ENCODE measurements at regions not wholly inside any gene's neighbourhood (a gene's known extent, or its start where the extent isn't known, plus 50 kb on each side); places are given as distances from the start of the nearest gene placed in this dataset.

DNA sequence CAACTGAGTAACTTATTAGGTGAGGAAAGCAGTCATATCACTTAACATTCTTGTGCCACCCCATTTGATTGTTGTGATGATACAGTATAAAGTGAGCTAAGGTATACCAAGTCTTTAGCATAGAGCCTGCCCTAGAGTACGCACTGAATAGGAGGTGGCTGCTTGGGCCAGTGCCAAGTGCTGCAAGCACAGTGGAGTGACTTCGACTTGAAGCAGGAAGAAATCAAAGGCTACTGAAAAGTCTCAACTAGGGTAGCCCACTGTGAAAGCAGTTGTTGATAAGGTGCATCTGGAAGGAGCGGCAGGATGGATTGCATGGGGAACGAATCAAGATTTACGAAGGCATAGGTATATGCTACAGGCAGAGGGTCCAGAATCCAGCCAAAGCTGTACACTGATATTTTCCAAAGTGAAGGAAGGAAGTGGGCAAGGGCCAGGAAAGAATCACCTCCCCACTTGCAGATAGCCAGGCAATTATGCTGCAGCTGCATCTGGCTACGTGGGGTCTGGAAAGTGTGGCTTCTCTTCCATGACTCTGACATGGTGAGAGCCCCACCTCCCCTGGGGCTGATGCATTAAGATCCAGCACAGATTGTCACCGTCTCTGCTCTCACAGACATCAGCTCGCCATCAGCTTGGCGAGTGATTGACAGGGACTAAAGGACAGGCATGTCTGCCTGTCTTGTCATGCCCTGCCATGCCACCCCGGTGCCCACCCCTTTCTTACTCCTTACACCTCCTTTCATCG, 287.0 kb upstream of the PLXNA2 start:
- no peak for DNase-seq (ENCODE audit: low spot score in 2 of 2)
- TF ChIP-seq, protein P1, sequence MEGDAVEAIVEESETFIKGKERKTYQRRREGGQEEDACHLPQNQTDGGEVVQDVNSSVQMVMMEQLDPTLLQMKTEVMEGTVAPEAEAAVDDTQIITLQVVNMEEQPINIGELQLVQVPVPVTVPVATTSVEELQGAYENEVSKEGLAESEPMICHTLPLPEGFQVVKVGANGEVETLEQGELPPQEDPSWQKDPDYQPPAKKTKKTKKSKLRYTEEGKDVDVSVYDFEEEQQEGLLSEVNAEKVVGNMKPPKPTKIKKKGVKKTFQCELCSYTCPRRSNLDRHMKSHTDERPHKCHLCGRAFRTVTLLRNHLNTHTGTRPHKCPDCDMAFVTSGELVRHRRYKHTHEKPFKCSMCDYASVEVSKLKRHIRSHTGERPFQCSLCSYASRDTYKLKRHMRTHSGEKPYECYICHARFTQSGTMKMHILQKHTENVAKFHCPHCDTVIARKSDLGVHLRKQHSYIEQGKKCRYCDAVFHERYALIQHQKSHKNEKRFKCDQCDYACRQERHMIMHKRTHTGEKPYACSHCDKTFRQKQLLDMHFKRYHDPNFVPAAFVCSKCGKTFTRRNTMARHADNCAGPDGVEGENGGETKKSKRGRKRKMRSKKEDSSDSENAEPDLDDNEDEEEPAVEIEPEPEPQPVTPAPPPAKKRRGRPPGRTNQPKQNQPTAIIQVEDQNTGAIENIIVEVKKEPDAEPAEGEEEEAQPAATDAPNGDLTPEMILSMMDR (IDR thresholded peaks at IDR 0.05) = no peak
- TF ChIP-seq POLR2A (IDR thresholded peaks at IDR 0.05) = no peak
- WGBS, 2 donors = 49 to 54% methylated on average over 11 of the region's 11 CpGs
- H3K4me3 ChIP-seq (ENCODE audit: low read depth, poor library complexity, severe bottlenecking) = no peak overlapping the region
- intact Hi-C loops (cut with DNase I; ENCODE audit: low total_unique reads) = no loop called here

DNA sequence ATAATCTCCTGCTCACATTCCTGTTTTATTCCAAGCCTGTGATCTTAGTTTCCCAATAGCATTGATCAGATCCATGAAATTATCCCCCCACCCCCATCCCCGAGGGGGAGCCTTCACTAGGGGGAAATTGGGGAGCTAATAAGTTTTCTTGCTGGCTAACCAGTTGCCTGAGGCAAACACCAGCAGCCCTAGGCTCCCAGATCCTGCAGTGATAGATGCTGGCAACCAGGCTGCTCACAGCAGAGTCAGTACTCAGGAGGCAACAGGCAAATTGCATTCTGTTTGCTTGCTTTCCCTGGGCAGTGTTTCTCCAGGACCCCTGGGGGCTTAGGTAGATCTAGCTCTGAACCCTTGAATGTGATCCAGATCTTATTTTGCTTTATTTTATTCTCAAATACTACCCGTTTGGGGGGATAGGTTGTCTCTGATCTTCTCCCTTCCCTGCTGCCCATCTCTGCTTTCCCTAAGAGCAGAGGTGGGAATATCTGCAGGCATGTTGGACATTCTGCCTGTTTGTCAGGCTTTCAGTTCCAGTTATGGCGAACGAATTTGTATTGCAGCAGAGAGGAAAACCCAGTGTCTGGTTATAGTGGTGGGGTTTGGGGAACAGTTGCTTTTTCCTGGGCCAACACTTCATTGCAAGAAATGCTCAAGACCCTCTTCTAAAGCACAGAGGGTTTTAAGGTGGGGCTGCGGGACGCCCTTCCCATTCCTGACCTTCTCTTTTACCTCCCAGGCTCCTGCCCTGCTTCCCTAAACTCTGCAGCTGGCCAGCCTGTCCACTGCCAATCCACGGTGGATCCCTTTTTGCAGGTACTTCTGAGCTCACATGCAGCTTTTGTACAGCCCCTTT, 289.8 kb upstream of the PLXNA2 start:
- TF ChIP-seq, protein P1 (IDR thresholded peaks at IDR 0.05) = no peak
- no peak for TF ChIP-seq POLR2A (IDR thresholded peaks at IDR 0.05)
- no peak for DNase-seq (ENCODE audit: low spot score in 2 of 2)
- H3K4me3 ChIP-seq (ENCODE audit: low read depth, poor library complexity, severe bottlenecking) = no peak overlapping the region
- 67% methylated on average over 7 of the region's 7 CpGs for WGBS, 2 donors
- intact Hi-C loops (cut with DNase I; ENCODE audit: low total_unique reads) = no loop called here

GRCh38 chr1:208534599-208534897, 290.4 kb upstream of the PLXNA2 start:
- no peak for TF ChIP-seq POLR2A (IDR thresholded peaks at IDR 0.05)
- TF ChIP-seq, protein P1 (IDR thresholded peaks at IDR 0.05) = no peak
- no peak for DNase-seq (ENCODE audit: low spot score in 2 of 2)
- 30 to 37% methylated on average over 4 of the region's 4 CpGs for WGBS, 2 donors
- no peak overlapping the region for H3K4me3 ChIP-seq (ENCODE audit: low read depth, poor library complexity, severe bottlenecking)
- intact Hi-C loops (cut with DNase I; ENCODE audit: low total_unique reads) = no loop called here

GRCh38 chr1:208534979-208535378, 290.8 kb upstream of the PLXNA2 start:
- intact Hi-C loops (cut with DNase I; ENCODE audit: low total_unique reads) = no loop called here
- no peak overlapping the region for H3K4me3 ChIP-seq (ENCODE audit: low read depth, poor library complexity, severe bottlenecking)
- WGBS, 2 donors = 76 to 81% methylated on average over 3 of the region's 3 CpGs
- TF ChIP-seq, protein P1 (IDR thresholded peaks at IDR 0.05) = no peak
- no peak for TF ChIP-seq POLR2A (IDR thresholded peaks at IDR 0.05)
- no peak for DNase-seq (ENCODE audit: low spot score in 2 of 2)

DNA sequence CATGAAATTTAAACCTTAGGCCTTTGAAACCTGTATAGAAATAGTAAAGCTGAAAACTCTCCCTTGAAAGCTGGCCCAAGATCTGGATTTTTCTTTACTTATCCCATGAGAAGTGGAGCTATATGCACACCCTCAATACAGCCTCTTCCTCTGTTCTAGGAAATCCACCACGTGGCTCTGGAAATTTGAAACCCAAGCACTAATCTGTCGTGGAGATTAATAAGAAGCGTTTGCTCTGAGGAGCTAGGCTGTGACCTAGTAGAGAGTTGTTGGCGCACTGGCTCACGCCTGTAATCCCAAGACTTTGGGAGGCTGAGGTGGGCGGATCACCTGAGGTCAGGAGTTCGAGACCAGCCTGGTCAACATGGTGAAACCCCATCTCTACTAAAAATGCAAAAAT, 291.3 kb upstream of the PLXNA2 start:
- intact Hi-C loops (cut with DNase I; ENCODE audit: low total_unique reads) = no loop called here
- TF ChIP-seq, protein P1 (IDR thresholded peaks at IDR 0.05) = no peak
- no peak for TF ChIP-seq POLR2A (IDR thresholded peaks at IDR 0.05)
- DNase-seq (ENCODE audit: low spot score in 2 of 2) = no peak
- no peak overlapping the region for H3K4me3 ChIP-seq (ENCODE audit: low read depth, poor library complexity, severe bottlenecking)
- WGBS, 2 donors = 80 to 86% methylated on average over 7 of the region's 7 CpGs

All from lower leg skin (tissue), 4 donors.